HepG2 (cell line): ENCODE measurements at regions not wholly inside any gene's neighbourhood (a gene's known extent, or its start where the extent isn't known, plus 50 kb on each side); places are given as distances from the start of the nearest gene placed in this dataset.

ENCODE experiments used
- ATF2 ChIP-seq: sonication (generic); formaldehyde crosslinking; IDR thresholded peaks from 2 replicates; pipeline ENCODE4 v1.4.0; 2020; ENCODE audit warnings: missing genetic modification reagents
- ATRX ChIP-seq: sonication (generic); formaldehyde crosslinking; IDR thresholded peaks from 2 replicates; pipeline ENCODE4 v1.4.0; 2020; ENCODE audit warnings: missing genetic modification reagents, borderline replicate concordance
- DPF2 ChIP-seq: sonication (generic); formaldehyde crosslinking; IDR thresholded peaks from 2 replicates; pipeline ENCODE4 v1.4.0; 2020; ENCODE audit warnings: mild to moderate bottlenecking, low read depth, missing genetic modification reagents, borderline replicate concordance
- FLYWCH1 ChIP-seq: sonication (generic); formaldehyde crosslinking; IDR thresholded peaks from 2 replicates; pipeline ENCODE4 v1.8.1; 2023; ENCODE audit warnings: mild to moderate bottlenecking, missing genetic modification reagents
- KAT8 ChIP-seq: IDR thresholded peaks from 2 replicates; pipeline ENCODE4 v1.6.1; 2016; ENCODE audit warnings: missing genetic modification reagents, missing compliant biosample characterization
- KDM1A ChIP-seq: IDR thresholded peaks from 2 replicates; pipeline ENCODE4 v1.6.1; 2016; ENCODE audit warnings: missing compliant biosample characterization
- KIAA2018 ChIP-seq: sonication (generic); formaldehyde crosslinking; IDR thresholded peaks from 2 replicates; pipeline ENCODE4 v1.5.0; 2020; ENCODE audit warnings: mild to moderate bottlenecking, missing genetic modification reagents, borderline replicate concordance
- NFKBIZ ChIP-seq: IDR thresholded peaks from 2 replicates; pipeline ENCODE4 v1.6.1; 2018; ENCODE audit warnings: missing genetic modification reagents, missing compliant biosample characterization
- PRMT3 ChIP-seq: sonication (generic); formaldehyde crosslinking; IDR thresholded peaks from 2 replicates; pipeline ENCODE4 v1.8.1; 2022; ENCODE audit warnings: low read depth, mild to moderate bottlenecking, moderate library complexity, missing genetic modification reagents, borderline replicate concordance
- SOX13 ChIP-seq, 3 experiments: fragments of 450-650 bp in 1 of 3; sonication (generic) in 1 of 3; formaldehyde crosslinking in 1 of 3; IDR thresholded peaks in 2 of 3; conservative IDR thresholded peaks in 1 of 3; 2 replicates each; pipeline versions ENCODE4 v1.5.0 to v1.6.1; 2016 to 2020; ENCODE audit warnings: antibody characterized with exemption in 1 of 3, mild to moderate bottlenecking in 1 of 3, missing compliant biosample characterization in 1 of 3, missing genetic modification reagents in 1 of 3, moderate library complexity in 1 of 3
- SP140L ChIP-seq: sonication (generic); formaldehyde crosslinking; IDR thresholded peaks from 2 replicates; pipeline ENCODE4 v1.4.0; 2020; ENCODE audit warnings: missing genetic modification reagents, borderline replicate concordance
- ZBTB33 ChIP-seq: sonication (generic); formaldehyde crosslinking; IDR thresholded peaks from 2 replicates; pipeline ENCODE4 v1.4.0; 2020; ENCODE audit warnings: missing genetic modification reagents
- ZBTB7A ChIP-seq: sonication (generic); formaldehyde crosslinking; IDR thresholded peaks from 2 replicates; pipeline ENCODE4 v1.8.0; 2022; ENCODE audit warnings: mild to moderate bottlenecking, missing genetic modification reagents
- ZNF572 ChIP-seq: sonication (generic); formaldehyde crosslinking; IDR thresholded peaks from 2 replicates; pipeline ENCODE4 v1.5.1; 2020; ENCODE audit warnings: mild to moderate bottlenecking, missing genetic modification reagents
- ZNF644 ChIP-seq: IDR thresholded peaks from 2 replicates; pipeline ENCODE4 v1.6.1; 2016; ENCODE audit warnings: low read depth
- TF ChIP-seq, protein P1 (sequence below): sonication (generic); formaldehyde crosslinking; conservative IDR thresholded peaks from 2 replicates; pipeline ENCODE4 v1.8.0; 2022; ENCODE audit warnings: mild to moderate bottlenecking, moderate library complexity, missing genetic modification reagents

DNA sequence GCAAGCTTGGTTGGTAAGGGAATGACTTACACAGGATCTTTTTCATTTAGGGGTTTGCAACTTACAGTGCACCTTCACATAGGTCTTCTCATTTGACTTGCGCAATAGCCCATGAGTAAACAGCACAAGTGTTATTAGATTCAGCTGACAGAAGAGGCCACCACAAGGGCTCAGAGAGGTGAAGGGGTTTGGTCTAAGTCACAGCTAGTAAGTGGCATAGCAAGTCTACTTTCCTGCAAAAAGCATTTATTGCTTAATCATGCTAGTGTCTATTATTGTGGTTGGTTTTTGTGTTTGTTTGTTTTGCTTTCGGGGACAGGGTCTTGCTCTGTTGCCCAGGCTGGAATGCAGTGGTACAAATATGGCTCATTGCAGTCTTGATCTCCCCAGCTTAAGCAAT is 83.3 kb downstream of the SPRY1 start (continued):
- TF ChIP-seq ATF2 = peak; percentile 49; the same call in 1 of the 2 replicates
- TF ChIP-seq, protein P1, sequence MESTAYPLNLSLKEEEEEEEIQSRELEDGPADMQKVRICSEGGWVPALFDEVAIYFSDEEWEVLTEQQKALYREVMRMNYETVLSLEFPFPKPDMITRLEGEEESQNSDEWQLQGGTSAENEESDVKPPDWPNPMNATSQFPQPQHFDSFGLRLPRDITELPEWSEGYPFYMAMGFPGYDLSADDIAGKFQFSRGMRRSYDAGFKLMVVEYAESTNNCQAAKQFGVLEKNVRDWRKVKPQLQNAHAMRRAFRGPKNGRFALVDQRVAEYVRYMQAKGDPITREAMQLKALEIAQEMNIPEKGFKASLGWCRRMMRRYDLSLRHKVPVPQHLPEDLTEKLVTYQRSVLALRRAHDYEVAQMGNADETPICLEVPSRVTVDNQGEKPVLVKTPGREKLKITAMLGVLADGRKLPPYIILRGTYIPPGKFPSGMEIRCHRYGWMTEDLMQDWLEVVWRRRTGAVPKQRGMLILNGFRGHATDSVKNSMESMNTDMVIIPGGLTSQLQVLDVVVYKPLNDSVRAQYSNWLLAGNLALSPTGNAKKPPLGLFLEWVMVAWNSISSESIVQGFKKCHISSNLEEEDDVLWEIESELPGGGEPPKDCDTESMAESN = peak; percentile 51; the same call in 1 of the 2 replicates
- TF ChIP-seq ZBTB7A (CRISPR knock-in tag) = no peak; the same call in 1 of the 2 replicates
- TF ChIP-seq ZBTB33 = peak; percentile 43; the same call in 1 of the 2 replicates
- no peak for TF ChIP-seq FLYWCH1
- TF ChIP-seq SP140L = peak; percentile 47; the same call in 1 of the 2 replicates
- TF ChIP-seq ZNF572 (CRISPR knock-in tag) = no peak
- 0 out of 2 replicates have a peak, but pooled peaks have one; percentile 55 for TF ChIP-seq KAT8 (CRISPR knock-in tag)
- peak; percentile 58; the same call in 1 of the 2 replicates for TF ChIP-seq DPF2 (CRISPR knock-in tag)
- no peak for TF ChIP-seq KIAA2018 (CRISPR knock-in tag)
- TF ChIP-seq SOX13 (IDR thresholded peaks at IDR 0.05) = 0 out of 2 replicates have a peak, but pooled peaks have one; percentile 27
- peak in 1 of 2 experiments; percentile 95; a peak in 2 of 4 replicates for TF ChIP-seq SOX13 (CRISPR knock-in tag; conservative IDR thresholded peaks at IDR 0.05 in 1 of 2, IDR thresholded peaks at IDR 0.05 in 1 of 2)
- peak; percentile 24; the same call in 1 of the 2 replicates for TF ChIP-seq KDM1A (CRISPR knock-in tag)
- TF ChIP-seq PRMT3 = no peak
- TF ChIP-seq ZNF644 (CRISPR knock-in tag) = peak; percentile 68; the same call in 1 of the 2 replicates
- TF ChIP-seq NFKBIZ (CRISPR knock-in tag) = peak; percentile 68; the same call in 1 of the 2 replicates
- no peak for TF ChIP-seq ATRX (CRISPR knock-in tag)
